Neural progenitor cell (in vitro differentiated cells): ENCODE measurements at regions not wholly inside any gene's neighbourhood (a gene's known extent, or its start where the extent isn't known, plus 50 kb on each side); places are given as distances from the start of the nearest gene placed in this dataset.

Source experiments
- DNase-seq: peaks from one replicate; pipeline ENCODE4 v3.0.0-alpha.2; 2016; ENCODE audit warnings: low spot score
- H2AFZ ChIP-seq: fragments of 200-600 bp; sonication (generic); replicated peaks from 2 replicates; pipeline ENCODE4 v1.6.1; 2016; ENCODE audit warnings: antibody characterized with exemption
- H3F3A ChIP-seq: fragments of 200-600 bp; sonication (generic); 2 replicates; pipeline ENCODE4 v1.6.1; 2016; ENCODE audit warnings: antibody characterized with exemption, low read depth
- H3K27ac ChIP-seq: fragments of 200-600 bp; sonication (generic); 2 replicates; pipeline ENCODE4 v1.5.1; 2016; ENCODE audit warnings: mild to moderate bottlenecking
- H3K27me3 ChIP-seq: fragments of 200-600 bp; sonication (generic); 2 replicates; pipeline ENCODE4 v1.6.1; 2016; ENCODE audit warnings: mild to moderate bottlenecking, moderate library complexity
- H3K36me3 ChIP-seq: fragments of 200-600 bp; sonication (generic); 2 replicates; pipeline ENCODE4 v1.5.1; 2016
- H3K4me1 ChIP-seq: fragments of 200-600 bp; sonication (generic); 2 replicates; pipeline ENCODE4 v1.6.1; 2016; ENCODE audit warnings: mixed run types
- H3K4me2 ChIP-seq: fragments of 200-600 bp; sonication (generic); 2 replicates; pipeline ENCODE4 v1.6.1; 2016
- H3K4me3 ChIP-seq: fragments of 200-600 bp; sonication (generic); 2 replicates; pipeline ENCODE4 v1.5.1; 2016
- H3K79me2 ChIP-seq: fragments of 200-600 bp; sonication (generic); 2 replicates; pipeline ENCODE4 v1.6.1; 2016; ENCODE audit warnings: low read depth
- H3K9ac ChIP-seq: fragments of 200-600 bp; sonication (generic); 2 replicates; pipeline ENCODE4 v1.6.1; 2016
- H3K9me3 ChIP-seq: fragments of 200-600 bp; sonication (generic); 2 replicates; pipeline ENCODE4 v1.5.1; 2016; ENCODE audit warnings: low read depth
- H4K20me1 ChIP-seq: fragments of 200-600 bp; sonication (generic); 2 replicates; pipeline ENCODE4 v1.6.1; 2016; ENCODE audit warnings: low read depth
- H3K27ac Mint-ChIP-seq: 3 replicates; pipeline ENCODE4 v1.8.0; 2021; ENCODE audit warnings: mixed read lengths
- H3K27me3 Mint-ChIP-seq: 2 replicates; pipeline ENCODE4 v1.8.0; 2022; ENCODE audit warnings: low read depth, mild to moderate bottlenecking, inconsistent platforms, moderate library complexity, mixed read lengths; ENCODE audit not compliant: insufficient read depth
- H3K36me3 Mint-ChIP-seq: 3 replicates; pipeline ENCODE4 v1.8.0; 2021; ENCODE audit warnings: mixed read lengths
- H3K4me1 Mint-ChIP-seq: 3 replicates; pipeline ENCODE4 v1.8.0; 2021; ENCODE audit warnings: mixed read lengths
- H3K4me3 Mint-ChIP-seq: 3 replicates; pipeline ENCODE4 v1.8.0; 2021; ENCODE audit warnings: mild to moderate bottlenecking, moderate library complexity, mixed read lengths
- H3K9me3 Mint-ChIP-seq: 3 replicates; pipeline ENCODE4 v1.8.0; 2020; ENCODE audit warnings: mixed read lengths
- CTCF ChIP-seq: fragments of 200-600 bp; sonication (generic); IDR thresholded peaks from 2 replicates; pipeline ENCODE4 v1.5.1; 2017; ENCODE audit warnings: antibody characterized with exemption, mild to moderate bottlenecking
- EZH2 ChIP-seq: fragments of 200-600 bp; sonication (generic); IDR thresholded peaks from 2 replicates; pipeline ENCODE4 v1.6.1; 2017; ENCODE audit warnings: antibody characterized with exemption, mild to moderate bottlenecking, moderate library complexity
- EZH2phosphoT487 ChIP-seq: fragments of 200-600 bp; sonication (generic); IDR thresholded peaks from 2 replicates; pipeline ENCODE4 v1.6.1; 2017; ENCODE audit warnings: antibody characterized with exemption

GRCh38 chr11:26278354-26278753 lies 53.6 kb upstream of the ANO3 start:
- no peak for DNase-seq
- H3K9me3 Mint-ChIP-seq: no peaks in the 10 kb centered on the region
- H3K4me1 Mint-ChIP-seq: peaks cover 2% of the 10 kb centered on the region
- Histone ChIP-seq H3K27me3 (no peaks in the 10 kb centered on the region), H3F3A (no peaks in the 10 kb centered on the region), H2AFZ (no peak overlapping the region), H3K4me2 (no peak overlapping the region), H4K20me1 (no peaks in the 10 kb centered on the region), H3K79me2 (no peaks in the 10 kb centered on the region), H3K9ac (no peak overlapping the region), H3K36me3 (no peaks in the 10 kb centered on the region), H3K27ac (no peak overlapping the region), H3K9me3 (no peaks in the 10 kb centered on the region), H3K4me1 (no peaks in the 10 kb centered on the region), H3K4me3 (no peak overlapping the region)
- TF ChIP-seq EZH2: no peak
- no peak for TF ChIP-seq EZH2phosphoT487
- peak; percentile 24 for TF ChIP-seq CTCF
- no peaks in the 10 kb centered on the region for H3K36me3 Mint-ChIP-seq
- H3K27me3 Mint-ChIP-seq: no peaks in the 10 kb centered on the region
- no peak overlapping the region for H3K27ac Mint-ChIP-seq
- no peak overlapping the region for H3K4me3 Mint-ChIP-seq
